Retinal pigment epithelial cell (primary cell): ENCODE measurements at regions not wholly inside any gene's neighbourhood (a gene's known extent, or its start where the extent isn't known, plus 50 kb on each side); places are given as distances from the start of the nearest gene placed in this dataset.

Source experiments
- DNase-seq: peaks from one replicate; pipeline ENCODE4 v3.0.0-alpha.2; 2010; ENCODE audit warnings: low read depth
- H3K4me3 ChIP-seq: 2 replicates; pipeline ENCODE4 v1.5.1; 2011; ENCODE audit warnings: mild to moderate bottlenecking, low read length, control low read depth, moderate library complexity
- CTCF ChIP-seq: conservative IDR thresholded peaks from 2 replicates; pipeline ENCODE4 v1.5.1; 2011; ENCODE audit warnings: low read depth, low read length, control low read depth, inconsistent platforms

- TF ChIP-seq CTCF = no peak
- no peak for DNase-seq
- no peak overlapping the region for H3K4me3 ChIP-seq
These were observed 172.8 kb upstream of the FLRT2 start for GRCh38 chr14:85357120-85357519.

- DNase-seq = no peak
- no peak for TF ChIP-seq CTCF
- no peak overlapping the region for H3K4me3 ChIP-seq
These were observed 171.7 kb upstream of the FLRT2 start for GRCh38 chr14:85358136-85358785.

- no peak overlapping the region for H3K4me3 ChIP-seq
- DNase-seq = no peak
- no peak for TF ChIP-seq CTCF
These were observed 170.4 kb upstream of the FLRT2 start for GRCh38 chr14:85359505-85359904.

GRCh38 chr14:85363358-85363757 lies 166.6 kb upstream of the FLRT2 start:
- H3K4me3 ChIP-seq = no peak overlapping the region
- TF ChIP-seq CTCF = no peak
- DNase-seq = no peak

- no peak for DNase-seq
- no peak for TF ChIP-seq CTCF
- H3K4me3 ChIP-seq = no peak overlapping the region
These were observed 163.7 kb upstream of the FLRT2 start for GRCh38 chr14:85366226-85366625.

- DNase-seq = peak; percentile 87
- no peak for TF ChIP-seq CTCF
- no peak overlapping the region for H3K4me3 ChIP-seq
These were observed 149.1 kb upstream of the FLRT2 start for GRCh38 chr14:85380881-85381280.

GRCh38 chr14:85382341-85382740 lies 147.6 kb upstream of the FLRT2 start:
- H3K4me3 ChIP-seq = no peak overlapping the region
- TF ChIP-seq CTCF = no peak
- no peak for DNase-seq
